ENCODE measurements at regions not wholly inside any gene's neighbourhood (a gene's known extent, or its start where the extent isn't known, plus 50 kb on each side); places are given as distances from the start of the nearest gene placed in this dataset.
A peak's percentile ranks its signal among the peaks of the same experiment; 100 is the strongest.

DNA sequence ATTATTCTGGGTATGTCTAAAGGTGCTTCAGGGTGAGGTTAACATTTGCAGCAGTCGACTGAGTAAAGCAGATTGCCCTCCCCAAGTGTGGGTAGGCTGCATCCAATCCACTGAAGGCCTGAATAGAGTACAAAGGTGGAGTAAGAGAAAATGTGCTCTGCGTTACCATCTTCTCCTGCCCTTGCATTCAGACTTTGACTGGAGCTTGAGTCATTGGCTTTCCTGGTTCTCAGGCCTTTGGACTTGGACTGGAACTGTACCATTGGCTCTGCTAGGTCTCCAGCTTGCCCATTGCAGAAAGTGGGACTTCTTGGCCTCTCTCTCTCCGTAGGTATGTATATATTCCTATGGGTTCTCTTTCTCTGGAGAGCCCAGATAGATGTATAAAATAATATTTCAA is 120.9 kb upstream of the CNTLN start:
- Histone ChIP-seq H3K27me3 (no peaks in the 10 kb centered on the region), H3K4me1 (no peaks in the 10 kb centered on the region), H3K4me3 (no peak overlapping the region), H3K36me3 (replicated peaks in 1 of 2; ENCODE audit: insufficient read depth in 1 of 2, low read depth in 2 of 2) (no peaks in the 10 kb centered on the region), H3K9me3 (no peaks in the 10 kb centered on the region), H3K27ac (no peak overlapping the region)
- intact Hi-C loops (cut with DNase I) = no loop called here
- TF ChIP-seq, protein P1, sequence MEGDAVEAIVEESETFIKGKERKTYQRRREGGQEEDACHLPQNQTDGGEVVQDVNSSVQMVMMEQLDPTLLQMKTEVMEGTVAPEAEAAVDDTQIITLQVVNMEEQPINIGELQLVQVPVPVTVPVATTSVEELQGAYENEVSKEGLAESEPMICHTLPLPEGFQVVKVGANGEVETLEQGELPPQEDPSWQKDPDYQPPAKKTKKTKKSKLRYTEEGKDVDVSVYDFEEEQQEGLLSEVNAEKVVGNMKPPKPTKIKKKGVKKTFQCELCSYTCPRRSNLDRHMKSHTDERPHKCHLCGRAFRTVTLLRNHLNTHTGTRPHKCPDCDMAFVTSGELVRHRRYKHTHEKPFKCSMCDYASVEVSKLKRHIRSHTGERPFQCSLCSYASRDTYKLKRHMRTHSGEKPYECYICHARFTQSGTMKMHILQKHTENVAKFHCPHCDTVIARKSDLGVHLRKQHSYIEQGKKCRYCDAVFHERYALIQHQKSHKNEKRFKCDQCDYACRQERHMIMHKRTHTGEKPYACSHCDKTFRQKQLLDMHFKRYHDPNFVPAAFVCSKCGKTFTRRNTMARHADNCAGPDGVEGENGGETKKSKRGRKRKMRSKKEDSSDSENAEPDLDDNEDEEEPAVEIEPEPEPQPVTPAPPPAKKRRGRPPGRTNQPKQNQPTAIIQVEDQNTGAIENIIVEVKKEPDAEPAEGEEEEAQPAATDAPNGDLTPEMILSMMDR (IDR thresholded peaks at IDR 0.05) = no peak
- no peak for TF ChIP-seq POLR2A (IDR thresholded peaks at IDR 0.05)
- DNase-seq (no peak), ATAC-seq (no peak)
- WGBS, 2 donors = 63 to 74% methylated on average over 3 of the region's 3 CpGs

DNA sequence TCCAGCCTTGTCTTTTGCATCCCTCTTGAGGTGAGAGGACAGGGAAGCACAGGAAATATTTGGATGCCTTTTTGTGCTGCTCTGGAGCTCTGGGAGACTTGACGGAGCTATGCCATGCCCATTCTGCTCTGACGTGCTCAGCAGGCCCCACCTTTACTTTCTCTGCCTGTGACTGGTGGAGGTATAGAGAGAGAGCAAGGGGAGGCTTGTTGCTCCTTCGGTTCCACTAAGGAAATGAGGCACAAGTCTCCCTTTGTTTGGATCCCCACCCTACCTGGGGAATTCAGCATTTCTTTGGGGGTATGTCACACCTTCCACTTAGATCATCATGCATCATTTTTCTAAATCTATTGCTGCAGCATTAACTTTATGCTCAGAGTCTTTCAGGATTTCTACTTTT is 121.8 kb upstream of the CNTLN start:
- H3K36me3 ChIP-seq (replicated peaks in 1 of 2; ENCODE audit: insufficient read depth in 1 of 2, low read depth in 2 of 2) = no peaks in the 10 kb centered on the region
- no peaks in the 10 kb centered on the region for H3K4me1 ChIP-seq
- no peaks in the 10 kb centered on the region for H3K27me3 ChIP-seq
- no peak for ATAC-seq
- TF ChIP-seq, protein P1 (IDR thresholded peaks at IDR 0.05) = no peak
- no peak for TF ChIP-seq POLR2A (IDR thresholded peaks at IDR 0.05)
- H3K4me3 ChIP-seq = no peak overlapping the region
- WGBS, 2 donors = 42 to 50% methylated on average over 3 of the region's 3 CpGs
- intact Hi-C loops (cut with DNase I) = no loop called here
- no peak overlapping the region for H3K27ac ChIP-seq
- no peak for DNase-seq
- H3K9me3 ChIP-seq = no peaks in the 10 kb centered on the region

DNA sequence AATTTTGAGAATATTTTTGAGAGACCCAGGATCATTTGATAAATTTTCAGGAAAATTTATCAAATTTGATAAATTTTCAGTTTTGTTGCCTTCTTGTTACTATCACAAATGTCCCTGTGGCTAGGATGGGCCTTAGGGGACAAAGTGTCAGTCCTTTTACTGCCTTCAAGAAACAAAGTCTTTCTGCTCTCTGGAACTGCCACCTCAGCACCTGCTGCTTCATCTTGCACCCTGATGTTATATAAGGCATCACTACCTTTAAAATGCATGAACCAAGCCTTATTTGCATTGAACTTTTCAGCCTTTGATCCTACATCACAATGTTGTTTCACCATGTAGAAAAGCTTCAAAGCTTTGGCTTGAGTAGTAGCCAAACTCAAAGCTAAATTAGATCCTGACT is 123.0 kb upstream of the CNTLN start:
- Histone ChIP-seq H3K4me1 (no peaks in the 10 kb centered on the region), H3K9me3 (no peaks in the 10 kb centered on the region), H3K36me3 (replicated peaks in 1 of 2; ENCODE audit: insufficient read depth in 1 of 2, low read depth in 2 of 2) (no peaks in the 10 kb centered on the region), H3K27me3 (no peaks in the 10 kb centered on the region), H3K27ac (no peak overlapping the region), H3K4me3 (no peak overlapping the region)
- no peak for DNase-seq
- no peak for TF ChIP-seq POLR2A (IDR thresholded peaks at IDR 0.05)
- TF ChIP-seq, protein P1 (IDR thresholded peaks at IDR 0.05) = no peak
- intact Hi-C loops (cut with DNase I) = no loop called here
- no peak for ATAC-seq

GRCh38 chr9:17009071-17009470 is 125.8 kb upstream of the CNTLN start:
- Histone ChIP-seq H3K27ac (no peak overlapping the region), H3K4me1 (no peaks in the 10 kb centered on the region), H3K36me3 (replicated peaks in 1 of 2; ENCODE audit: insufficient read depth in 1 of 2, low read depth in 2 of 2) (no peaks in the 10 kb centered on the region), H3K9me3 (no peaks in the 10 kb centered on the region), H3K27me3 (no peaks in the 10 kb centered on the region), H3K4me3 (no peak overlapping the region)
- intact Hi-C loops (cut with DNase I) = no loop called here
- DNase-seq = no peak
- TF ChIP-seq, protein P1 (IDR thresholded peaks at IDR 0.05) = no peak
- TF ChIP-seq POLR2A (IDR thresholded peaks at IDR 0.05) = no peak
- no peak for ATAC-seq
- WGBS, 2 donors = 53 to 56% methylated on average over 2 of the region's 2 CpGs

- no peaks in the 10 kb centered on the region for H3K36me3 ChIP-seq (replicated peaks in 1 of 2; ENCODE audit: insufficient read depth in 1 of 2, low read depth in 2 of 2)
- 5 to 7% methylated on average over 12 of the region's 12 CpGs for WGBS, 2 donors
- H3K9me3 ChIP-seq = no peaks in the 10 kb centered on the region
- ATAC-seq (peak; percentile 85), DNase-seq (peak; percentile 43 to 68 (median 54))
- H3K4me1 ChIP-seq = no peaks in the 10 kb centered on the region
- no peaks in the 10 kb centered on the region for H3K27me3 ChIP-seq
- no peak overlapping the region for H3K4me3 ChIP-seq
- H3K27ac ChIP-seq = peak overlapping the region in 1 of 4 donors; percentile 34
- TF ChIP-seq POLR2A (IDR thresholded peaks at IDR 0.05) = no peak
- TF ChIP-seq, protein P1 (IDR thresholded peaks at IDR 0.05) = no peak
- intact Hi-C loops (cut with DNase I) = no loop called here
Measured at GRCh38 chr9:17005056-17005823, 129.6 kb upstream of the CNTLN start.
